ENCODE measurements at regions not wholly inside any gene's neighbourhood (a gene's known extent, or its start where the extent isn't known, plus 50 kb on each side); places are given as distances from the start of the nearest gene placed in this dataset.
"Not testable (repeated sequence)": the region's sequence is repeated elsewhere in the genome, so short reads cannot be mapped to it uniquely, and the experiment has no call there.

DNA sequence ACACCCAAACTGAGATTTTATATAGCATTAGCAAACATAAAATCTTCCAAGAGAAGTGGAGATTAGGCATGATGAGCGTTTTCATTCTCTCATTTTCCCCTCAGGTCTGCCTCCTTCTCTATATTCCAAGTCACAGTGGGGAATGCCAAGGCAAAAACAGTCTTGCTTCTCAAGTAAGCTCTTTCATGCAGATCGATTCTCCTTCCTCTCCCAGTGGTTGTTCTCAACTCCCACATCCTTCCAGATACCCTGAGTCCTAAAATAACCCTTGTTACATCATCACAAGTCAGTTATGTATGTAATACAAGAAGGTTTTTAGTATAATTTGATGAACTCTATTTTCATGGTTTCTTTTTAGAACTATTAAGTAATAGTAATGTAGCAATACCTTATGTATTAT is 150.6 kb downstream of the TXNL1 start:
- DNase-seq = peak; percentile 24

DNA sequence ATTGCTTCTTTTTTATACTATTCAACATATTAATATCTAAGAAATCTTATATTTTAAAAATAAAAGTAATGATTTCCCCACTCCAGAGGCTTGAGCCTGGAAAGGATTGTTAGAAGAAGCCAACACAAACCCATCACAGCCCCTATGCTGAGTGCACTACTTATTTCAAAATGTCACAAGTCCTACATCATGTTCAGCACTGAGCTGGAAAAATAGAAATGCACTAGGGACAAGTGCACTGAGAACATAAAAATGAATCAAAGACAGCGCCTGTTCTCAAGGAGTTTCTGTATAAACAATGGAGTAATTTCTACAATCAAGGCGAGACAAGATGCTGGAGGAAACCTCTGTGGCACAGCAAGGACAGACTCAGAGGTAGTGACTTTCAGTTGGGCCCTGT is 155.0 kb downstream of the TXNL1 start:
- DNase-seq = no peak

DNA sequence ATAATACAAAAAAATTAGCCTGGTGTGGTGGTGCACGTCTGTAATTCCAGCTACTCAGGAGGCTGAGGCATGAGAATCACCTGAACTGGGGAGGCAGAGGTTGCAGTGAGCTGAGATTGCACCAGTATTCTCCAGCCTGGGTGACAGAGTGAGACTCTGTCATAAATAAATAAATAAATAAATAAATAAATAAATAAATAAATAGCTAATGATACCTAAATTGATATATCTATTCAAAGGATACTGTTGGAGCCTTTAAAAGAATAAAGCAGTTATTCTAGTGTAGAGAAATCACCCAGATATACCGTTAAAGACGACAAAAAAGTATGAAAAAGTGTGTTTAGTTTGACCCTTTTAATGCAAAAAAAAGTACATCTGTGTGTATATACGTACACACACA is 155.6 kb downstream of the TXNL1 start:
- not testable (repeated sequence) for DNase-seq

DNA sequence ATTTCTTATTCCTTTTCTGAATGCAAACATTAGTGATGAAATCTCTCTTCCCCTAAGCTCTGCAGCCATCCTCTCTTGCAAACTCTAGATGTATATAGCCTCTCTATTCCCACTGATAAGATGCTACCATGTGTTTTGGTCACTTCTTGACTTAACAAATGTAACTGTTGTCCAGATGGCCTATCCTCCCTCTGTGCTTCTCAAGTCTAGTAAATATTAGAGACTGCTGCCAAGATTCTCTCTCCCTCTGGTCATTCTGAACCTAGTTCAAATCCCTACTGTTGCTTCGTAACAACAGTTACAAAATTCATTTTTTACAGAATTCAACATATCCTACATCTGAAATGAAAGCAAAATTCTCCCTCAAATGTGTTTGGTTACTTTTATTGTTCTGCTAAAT is 156.6 kb downstream of the TXNL1 start:
- no peak for DNase-seq

DNA sequence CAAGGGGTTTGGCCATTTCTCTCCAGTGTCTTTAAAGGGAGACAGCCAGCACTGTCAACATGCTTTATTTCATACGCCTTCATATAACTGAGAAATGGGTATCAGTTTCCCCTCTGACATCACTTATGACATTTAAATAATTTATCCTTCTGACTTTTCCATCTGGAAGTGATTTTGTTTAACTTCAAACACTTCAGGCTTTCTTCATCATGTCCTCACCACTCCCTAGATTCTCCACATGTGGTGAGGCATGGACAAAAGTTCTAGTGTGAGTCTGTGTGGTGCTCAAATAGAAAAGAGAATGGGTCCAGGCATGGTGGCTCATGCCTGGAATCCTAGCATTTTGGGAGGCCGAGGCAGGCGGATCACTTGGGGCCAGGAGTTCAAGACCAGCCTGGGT is 158.6 kb downstream of the TXNL1 start:
- DNase-seq = no peak

DNA sequence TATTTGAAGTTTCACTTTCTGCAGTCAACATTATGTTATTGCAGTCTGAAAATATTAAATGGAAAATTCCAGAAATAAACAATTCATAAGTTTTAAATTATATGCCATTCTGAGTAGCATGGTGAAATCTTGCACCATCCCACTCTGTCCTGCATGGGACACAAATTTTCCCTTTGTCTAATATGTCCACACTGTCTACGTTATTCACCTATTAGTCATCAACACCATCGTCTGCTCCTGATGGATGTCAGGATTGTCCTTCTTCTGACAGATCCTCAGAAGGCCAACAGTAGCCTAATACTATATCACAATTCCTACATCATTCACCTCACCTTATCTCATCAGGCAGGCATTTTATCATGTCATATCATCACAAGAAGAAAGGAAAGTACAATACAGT is 163.1 kb downstream of the TXNL1 start:
- peak; percentile 32 for DNase-seq

DNA sequence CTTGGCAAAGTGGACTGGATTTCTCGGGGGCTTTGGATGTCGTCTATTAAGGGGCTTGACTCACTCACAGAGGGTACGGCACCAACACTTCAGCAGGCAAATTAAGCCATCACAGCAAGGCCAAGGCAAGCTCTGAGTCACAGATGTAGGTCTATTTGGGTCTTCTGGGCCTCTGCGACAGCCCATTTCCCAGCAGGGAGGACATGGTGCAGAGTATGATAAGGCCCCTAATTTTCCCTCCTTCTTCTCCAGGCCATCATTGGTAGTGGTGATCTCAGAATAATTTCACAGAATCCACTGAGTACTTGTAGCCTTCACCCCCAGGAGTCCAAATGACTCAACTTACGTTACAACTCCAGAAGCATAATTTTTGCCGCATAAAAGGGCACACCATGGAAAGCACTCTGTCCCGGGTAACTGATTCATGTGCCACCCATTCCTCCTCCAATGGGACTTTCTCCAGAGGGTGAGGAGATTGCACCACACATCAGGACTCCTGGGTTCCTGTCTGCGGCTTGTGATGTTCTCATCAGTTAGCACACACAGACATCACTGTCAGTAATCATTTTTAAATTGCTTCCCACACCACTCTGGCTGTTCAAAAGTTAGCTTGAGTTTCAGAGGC is 164.9 kb downstream of the TXNL1 start:
- peak; percentile 32 for DNase-seq

DNA sequence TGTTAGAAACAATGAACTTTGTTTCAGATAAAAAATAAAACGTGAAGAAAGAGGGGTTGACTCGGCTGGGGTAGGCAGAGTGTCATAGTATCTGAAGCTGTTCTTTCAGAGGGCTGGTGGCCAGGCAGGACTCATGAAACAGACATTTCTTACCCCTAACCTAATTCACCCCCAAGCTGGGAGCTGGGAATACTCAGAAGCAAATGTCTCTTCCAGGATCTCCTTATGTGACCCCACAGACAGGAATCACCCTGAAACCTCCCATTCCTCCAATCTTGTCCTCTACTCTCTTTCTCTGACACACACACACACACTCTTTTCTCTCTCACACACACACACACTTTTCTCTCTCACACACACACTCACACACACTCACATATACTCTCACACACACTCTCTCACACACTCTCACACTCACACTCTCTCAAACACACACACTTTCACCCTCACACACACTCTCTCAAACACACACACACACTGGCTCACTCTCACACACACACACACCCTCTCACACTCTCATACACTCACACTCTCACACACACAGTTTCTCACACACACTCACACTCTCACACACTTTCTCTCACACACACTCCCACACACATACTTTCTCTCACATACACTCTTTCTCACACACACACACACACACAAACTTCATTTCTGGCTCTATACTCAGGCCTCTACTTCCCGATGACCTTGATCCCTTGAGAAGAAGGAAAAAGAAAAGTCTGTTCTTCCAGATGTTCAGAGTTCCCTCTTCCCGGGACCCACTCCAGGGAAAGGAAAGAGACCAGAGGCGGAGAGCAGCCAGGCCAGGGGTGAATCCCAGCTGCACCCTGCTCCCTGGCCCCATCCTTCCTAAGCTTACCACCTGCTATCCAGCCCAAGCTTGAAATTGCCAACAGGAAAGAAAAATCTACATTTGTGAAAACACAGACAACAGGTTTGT is 167.7 kb downstream of the TXNL1 start:
- DNase-seq = no peak

DNA sequence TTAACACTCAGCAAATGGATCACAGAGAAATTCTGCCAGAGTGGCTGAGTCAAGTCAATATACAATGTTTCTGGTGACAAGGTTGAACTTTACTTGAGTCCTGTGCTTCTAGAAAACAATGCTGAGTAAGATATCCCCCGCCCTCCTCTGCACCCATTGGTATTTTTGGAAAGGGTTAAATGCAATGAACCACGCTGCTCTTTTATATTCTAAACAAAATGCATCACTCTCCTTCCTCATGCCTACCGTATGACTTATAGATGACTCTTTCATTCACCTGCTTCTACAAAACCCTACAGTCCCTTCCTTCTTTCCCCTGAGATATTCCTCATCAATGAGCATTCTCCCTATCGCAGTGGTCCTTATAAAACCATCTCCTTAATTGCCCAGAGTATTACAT is 168.8 kb downstream of the TXNL1 start:
- no peak for DNase-seq

DNA sequence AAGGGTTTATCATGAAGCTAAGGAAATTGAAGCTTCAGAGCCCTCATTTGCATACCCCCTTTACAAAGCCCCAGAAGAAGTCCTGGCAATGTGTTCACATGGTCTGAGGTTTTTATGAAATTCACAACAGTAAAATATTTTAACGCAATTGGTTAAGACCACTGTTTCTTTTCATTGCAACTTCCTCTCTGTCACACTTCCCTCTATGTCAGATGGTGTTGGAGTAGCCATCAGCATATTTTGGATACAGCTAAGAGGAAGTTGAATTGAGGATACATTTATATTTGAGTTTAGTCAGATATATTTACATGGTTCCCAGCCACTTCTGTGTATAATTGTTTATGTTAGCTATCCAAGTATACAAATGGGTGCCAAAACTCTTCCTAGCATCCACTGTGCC is 170.0 kb downstream of the TXNL1 start:
- peak; percentile 76 for DNase-seq

DNA sequence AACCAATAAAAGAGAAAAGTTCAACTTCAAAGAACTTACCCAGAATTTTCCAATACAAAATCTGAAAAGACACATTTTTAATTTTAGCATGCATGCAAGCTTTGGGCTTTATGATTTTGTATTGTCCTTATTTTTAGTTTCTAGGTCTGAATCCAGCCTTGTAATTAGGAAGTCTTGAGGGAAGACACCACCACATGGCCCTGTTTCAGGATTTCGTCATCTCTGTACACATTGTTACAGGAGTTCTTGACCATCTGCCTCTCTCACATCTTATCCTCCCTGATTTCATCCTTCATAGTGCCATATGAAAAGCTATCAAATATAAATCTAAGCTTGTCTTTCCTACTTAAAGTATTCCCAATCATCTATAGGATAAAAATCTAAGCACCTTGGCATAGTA is 176.1 kb downstream of the TXNL1 start:
- DNase-seq = no peak

DNA sequence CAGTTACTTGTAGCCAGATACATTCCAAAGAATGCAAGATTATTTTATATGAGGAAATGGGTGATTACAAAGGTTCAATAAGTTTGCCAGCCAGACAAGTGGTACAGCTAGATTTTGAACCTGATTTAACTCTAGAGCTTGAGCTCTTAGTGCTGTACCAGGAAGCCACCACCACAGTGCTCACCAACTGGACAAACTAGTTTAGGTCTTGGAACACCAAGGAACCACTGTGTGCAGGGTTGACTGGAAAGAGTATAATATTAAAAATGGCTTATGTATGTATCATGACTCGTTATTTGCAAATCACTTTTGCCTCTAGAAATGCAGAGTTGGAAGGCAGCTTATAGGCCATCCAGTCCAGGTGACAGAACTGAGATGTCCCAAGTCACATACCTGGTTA is 177.2 kb downstream of the TXNL1 start:
- no peak for DNase-seq

DNA sequence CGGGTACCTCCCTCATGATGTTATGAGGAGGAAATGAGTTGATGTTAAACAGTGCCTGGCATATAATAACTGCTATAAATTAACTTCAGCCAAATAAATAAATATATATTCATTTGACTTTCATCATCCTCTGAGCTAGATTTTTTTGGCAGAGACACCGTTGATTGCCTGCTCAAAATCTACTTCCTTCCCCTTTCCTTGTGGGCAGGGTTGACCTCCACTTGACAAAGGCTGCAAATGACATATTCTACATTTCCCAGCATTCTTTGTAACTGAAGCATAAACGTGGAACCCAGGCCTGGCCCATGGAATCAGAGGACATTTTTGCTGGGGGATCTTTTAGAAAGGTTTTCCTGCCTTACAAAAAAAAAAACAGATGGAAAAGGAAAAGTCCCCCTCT is 177.8 kb downstream of the TXNL1 start:
- DNase-seq = peak; percentile 13

DNA sequence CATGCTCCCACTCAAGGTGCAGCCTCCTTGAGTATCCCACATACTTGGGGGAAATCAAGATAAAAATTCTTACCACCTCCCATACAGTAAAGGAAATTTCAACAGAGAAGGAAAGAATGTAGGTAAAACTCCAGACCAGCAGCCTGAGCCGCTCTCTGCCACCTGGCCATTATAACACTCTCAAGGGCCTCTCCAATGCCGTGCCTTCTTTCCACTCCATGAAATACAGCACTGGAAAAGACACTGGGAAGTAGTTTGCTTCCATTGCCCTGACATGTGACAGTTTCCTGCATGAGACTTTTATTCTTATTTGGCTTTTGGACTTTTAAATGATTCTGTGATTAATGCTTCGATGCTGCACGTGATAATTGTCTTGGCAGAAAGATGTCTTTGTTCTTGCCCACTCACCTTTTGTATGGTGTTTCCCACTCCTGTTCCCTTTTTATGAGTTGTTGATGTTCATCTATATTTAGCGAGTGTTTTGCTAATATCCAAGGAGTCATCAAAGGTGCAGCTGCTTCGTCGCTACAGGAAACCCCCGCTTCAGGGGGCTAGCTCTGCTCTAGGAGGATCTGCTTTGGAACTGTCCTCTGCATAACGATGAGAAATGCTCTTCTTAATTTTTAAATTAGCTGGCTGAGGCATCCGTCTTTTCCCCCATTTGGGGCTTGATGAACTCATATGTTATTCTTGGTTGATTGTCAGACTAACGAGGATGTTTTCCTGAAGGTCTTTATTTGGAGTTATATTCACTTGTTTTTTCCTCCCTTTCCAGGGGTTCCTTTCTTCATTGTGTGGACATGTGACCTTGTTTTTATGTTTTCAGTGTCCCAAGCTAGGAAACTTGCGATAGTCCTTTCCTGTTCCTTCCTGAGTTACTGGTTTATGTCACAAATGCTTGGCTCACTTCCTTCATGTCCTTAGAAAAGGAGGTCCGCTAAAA is 179.4 kb downstream of the TXNL1 start:
- DNase-seq = no peak

DNA sequence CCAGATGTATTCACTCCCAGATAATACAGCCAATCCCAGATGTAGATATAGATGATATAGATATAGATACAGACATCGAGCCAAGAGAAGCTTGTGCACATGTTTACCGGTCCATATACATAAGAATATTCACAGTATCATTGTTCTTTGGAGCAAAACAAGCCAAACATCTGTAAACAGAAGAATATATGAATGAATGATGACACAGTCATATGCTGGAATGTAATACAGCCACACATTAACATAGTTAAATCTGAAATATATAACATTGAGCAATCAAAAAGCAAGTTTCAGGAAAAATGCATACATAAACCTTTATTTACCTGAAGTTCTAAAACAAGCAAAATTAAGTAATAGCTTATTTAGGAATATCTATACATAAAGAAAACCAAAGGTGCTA is 182.5 kb downstream of the TXNL1 start:
- no peak for DNase-seq

DNA sequence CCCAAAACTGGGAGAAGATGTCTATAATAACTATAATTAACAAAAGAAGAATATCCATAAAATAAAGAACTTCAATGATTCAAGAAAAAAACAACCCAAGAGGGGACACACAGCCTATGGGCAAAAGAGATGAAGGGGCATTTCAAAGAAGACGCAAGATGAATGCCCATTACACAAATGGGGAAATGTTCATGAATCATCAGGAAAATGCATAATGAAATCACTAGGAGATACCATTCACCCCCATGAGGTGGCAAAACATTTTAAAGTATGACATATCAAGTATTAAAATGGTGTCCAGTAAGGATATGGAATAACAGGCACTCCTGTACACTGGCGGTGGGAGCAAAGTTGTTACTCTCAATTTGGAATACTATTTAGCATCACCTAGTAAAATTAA is 183.3 kb downstream of the TXNL1 start:
- peak; percentile 61 for DNase-seq

DNA sequence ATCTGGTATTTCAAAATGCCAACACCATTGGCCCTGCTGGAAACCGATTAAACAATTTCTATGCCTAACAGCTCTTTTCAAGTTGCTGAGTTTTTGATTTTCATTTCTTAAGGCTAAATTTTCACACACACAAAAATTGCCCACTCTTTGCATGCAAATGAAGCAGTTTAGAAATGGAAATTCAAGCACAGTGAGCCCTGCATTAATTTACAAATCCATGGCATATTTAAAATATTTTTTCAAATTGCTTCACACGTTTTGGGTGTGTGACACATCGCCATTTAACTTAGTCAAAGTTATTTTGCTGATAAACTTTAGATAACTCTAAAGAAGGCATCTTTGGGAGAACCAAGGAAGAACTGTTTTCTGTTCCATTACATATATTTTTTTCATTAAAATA is 184.8 kb downstream of the TXNL1 start:
- DNase-seq = no peak

DNA sequence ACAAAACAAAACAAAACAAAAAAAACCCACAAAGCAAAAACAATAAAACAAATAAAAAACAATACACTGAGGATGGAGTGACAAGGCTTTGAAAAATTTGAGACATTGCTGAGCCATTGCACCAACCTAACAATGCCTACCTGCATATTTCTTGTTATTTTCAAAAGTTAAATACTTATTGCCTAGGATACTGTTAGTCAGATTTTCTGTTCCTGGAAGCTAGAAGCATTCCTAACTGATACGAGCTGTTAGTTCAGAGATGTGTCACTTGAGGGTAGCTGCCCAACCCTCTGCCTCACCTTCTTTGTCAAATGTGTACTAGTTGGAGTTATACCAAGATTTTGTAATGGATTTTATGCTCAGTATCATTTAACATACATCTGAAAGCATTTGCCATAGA is 187.2 kb downstream of the TXNL1 start:
- no peak for DNase-seq

DNA sequence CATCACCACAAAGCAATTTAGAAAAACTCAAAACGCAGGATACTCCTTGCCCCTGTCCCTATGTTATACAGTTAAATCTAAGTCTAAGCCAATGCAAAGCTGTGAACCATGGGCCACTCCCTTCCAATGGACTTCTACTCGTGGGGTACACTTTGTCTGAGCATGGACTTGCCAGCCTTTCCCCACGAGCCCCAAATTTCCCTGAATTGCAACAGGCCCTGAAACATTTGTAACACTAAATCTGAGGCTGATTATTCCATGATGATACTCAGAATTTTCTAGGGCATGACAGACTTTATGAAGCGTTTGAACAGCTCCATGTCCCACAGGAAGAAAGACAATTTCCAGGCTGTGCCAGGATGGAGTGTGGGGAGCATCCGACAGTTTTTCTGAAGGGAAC is 189.6 kb downstream of the TXNL1 start:
- DNase-seq = no peak

DNA sequence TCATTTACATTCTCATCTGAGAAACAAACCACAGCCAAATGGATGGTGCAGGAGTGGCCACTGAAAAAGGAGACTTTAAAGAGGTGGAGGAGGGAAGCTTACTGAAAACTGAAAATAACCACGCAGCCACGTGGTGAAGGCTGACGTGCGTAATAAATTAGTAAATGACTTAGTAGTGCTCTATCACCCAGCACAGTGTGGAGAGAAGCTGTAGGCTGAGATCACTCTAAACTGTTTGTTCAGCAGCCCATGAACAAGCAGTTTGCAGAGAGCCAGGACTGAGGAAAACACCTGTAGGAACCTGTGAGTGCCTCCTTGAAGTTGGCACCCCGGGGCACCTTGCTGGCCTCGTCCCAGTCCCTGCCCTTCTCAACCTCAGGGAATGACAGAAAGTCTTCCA is 193.0 kb downstream of the TXNL1 start:
- peak; percentile 47 for DNase-seq

DNA sequence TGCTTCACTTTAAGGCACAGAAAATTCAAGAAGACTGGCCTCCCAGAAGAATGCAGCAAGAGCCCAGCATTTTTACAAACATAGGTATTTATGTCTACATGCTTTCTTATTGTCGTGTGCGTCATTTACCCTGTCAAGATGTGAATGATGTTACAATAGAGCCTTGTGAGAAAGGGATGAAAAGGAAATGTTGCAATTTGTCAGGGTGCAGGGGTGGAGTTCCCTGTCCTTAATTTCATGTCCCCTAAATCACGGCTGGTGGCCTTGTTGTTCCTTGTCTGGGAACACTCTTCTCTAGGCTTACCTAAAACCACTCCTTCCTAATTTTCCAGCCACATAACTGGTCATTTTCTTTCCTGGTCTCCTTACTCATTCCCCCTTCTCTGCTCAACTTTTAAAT is 194.2 kb downstream of the TXNL1 start:
- peak; percentile 58 for DNase-seq

DNA sequence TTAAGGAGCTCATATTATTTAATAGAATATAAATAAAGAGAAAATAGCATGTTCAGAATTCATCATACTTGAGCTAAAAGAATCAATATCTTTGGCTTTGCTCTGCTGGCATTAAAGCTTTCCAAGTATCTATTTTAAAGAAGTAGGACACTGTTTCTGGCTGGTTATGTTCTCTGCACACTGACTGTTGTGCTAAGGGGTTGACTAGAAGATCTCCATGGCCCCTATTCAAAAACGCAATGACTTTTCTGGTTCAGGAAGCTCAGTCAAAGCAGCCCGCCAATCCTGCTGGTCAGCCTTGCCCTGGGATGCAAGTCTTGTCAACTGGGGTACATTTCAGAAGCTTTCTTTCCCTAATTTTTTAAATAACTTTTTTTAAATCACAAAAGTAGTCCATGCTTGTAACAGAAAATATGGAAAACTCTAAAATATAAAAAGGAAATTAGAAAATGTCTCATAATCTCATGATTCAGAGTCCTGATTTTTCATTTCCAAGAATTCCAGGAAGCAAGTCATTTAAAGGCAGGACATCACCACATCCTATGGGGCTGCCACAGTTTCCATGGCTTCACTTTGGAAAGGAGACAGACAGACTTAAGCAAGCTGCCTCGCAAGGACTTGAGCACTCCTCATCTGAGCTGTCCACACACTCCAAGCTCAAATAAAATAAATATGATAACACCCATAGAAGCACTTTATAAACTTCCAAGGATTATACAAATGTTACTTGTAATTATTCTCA is 195.1 kb downstream of the TXNL1 start:
- DNase-seq = no peak

DNA sequence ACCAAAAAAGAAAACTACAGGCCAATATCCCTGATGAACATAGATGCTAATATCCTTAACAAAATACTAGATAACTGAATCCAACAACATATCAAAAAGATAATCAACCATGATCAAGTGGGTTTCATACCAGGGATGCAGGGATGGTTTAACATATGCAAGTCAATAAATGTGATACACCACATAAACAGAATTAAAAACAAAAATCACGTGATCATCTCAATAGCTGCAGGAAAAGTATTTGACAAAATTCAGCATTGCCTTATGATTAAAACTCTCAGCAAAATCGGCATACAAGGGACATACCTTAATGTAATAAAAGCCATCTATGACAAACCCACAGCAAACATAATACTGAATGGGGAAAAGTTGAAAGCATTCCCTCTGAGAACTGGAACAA is 199.9 kb downstream of the TXNL1 start:
- DNase-seq = not testable (repeated sequence)
